HFFc6 (cell line): ENCODE measurements at regions not wholly inside any gene's neighbourhood (a gene's known extent, or its start where the extent isn't known, plus 50 kb on each side); places are given as distances from the start of the nearest gene placed in this dataset.

Experiments used
- DNase-seq: peaks from one replicate; pipeline ENCODE4 v3.0.0-alpha.2; 2018
- H3K27ac Mint-ChIP-seq: 2 replicates; pipeline ENCODE4 v1.8.0; 2020; ENCODE audit warnings: mild to moderate bottlenecking, mixed read lengths
- H3K27me3 Mint-ChIP-seq: 2 replicates; pipeline ENCODE4 v1.8.0; 2021; ENCODE audit warnings: mild to moderate bottlenecking, moderate library complexity, mixed read lengths; ENCODE audit not compliant: insufficient read depth
- H3K36me3 Mint-ChIP-seq: 2 replicates; pipeline ENCODE4 v1.8.0; 2021; ENCODE audit warnings: low read depth, mixed read lengths
- H3K4me1 Mint-ChIP-seq: 2 replicates; pipeline ENCODE4 v1.8.0; 2020; ENCODE audit warnings: low read depth, mixed read lengths
- H3K4me3 Mint-ChIP-seq: 2 replicates; pipeline ENCODE4 v1.8.0; 2020; ENCODE audit warnings: mild to moderate bottlenecking, moderate library complexity, mixed read lengths
- H3K9me3 Mint-ChIP-seq: 2 replicates; pipeline ENCODE4 v1.8.0; 2020; ENCODE audit warnings: mild to moderate bottlenecking, mixed read lengths
- TF ChIP-seq, protein P1 (sequence below): fragments of 200-600 bp; sonication (generic); IDR thresholded peaks from 2 replicates; pipeline ENCODE4 v1.5.0; 2021; ENCODE audit warnings: antibody characterized with exemption, mild to moderate bottlenecking

GRCh38 chr14:94979891-94980290, 177.4 kb downstream of the DICER1 start:
- H3K4me3 Mint-ChIP-seq: no peak overlapping the region
- peaks cover 3% of the 10 kb centered on the region; the same call in 1 of the 2 replicates for H3K36me3 Mint-ChIP-seq
- H3K9me3 Mint-ChIP-seq: peaks cover 41% of the 10 kb centered on the region
- H3K4me1 Mint-ChIP-seq: no peaks in the 10 kb centered on the region
- no peaks in the 10 kb centered on the region for H3K27me3 Mint-ChIP-seq
- DNase-seq: no peak
- TF ChIP-seq, protein P1, sequence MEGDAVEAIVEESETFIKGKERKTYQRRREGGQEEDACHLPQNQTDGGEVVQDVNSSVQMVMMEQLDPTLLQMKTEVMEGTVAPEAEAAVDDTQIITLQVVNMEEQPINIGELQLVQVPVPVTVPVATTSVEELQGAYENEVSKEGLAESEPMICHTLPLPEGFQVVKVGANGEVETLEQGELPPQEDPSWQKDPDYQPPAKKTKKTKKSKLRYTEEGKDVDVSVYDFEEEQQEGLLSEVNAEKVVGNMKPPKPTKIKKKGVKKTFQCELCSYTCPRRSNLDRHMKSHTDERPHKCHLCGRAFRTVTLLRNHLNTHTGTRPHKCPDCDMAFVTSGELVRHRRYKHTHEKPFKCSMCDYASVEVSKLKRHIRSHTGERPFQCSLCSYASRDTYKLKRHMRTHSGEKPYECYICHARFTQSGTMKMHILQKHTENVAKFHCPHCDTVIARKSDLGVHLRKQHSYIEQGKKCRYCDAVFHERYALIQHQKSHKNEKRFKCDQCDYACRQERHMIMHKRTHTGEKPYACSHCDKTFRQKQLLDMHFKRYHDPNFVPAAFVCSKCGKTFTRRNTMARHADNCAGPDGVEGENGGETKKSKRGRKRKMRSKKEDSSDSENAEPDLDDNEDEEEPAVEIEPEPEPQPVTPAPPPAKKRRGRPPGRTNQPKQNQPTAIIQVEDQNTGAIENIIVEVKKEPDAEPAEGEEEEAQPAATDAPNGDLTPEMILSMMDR: no peak
- no peak overlapping the region for H3K27ac Mint-ChIP-seq

- TF ChIP-seq, protein P1: no peak
- H3K4me1 Mint-ChIP-seq: no peaks in the 10 kb centered on the region
- no peaks in the 10 kb centered on the region for H3K27me3 Mint-ChIP-seq
- peaks cover 3% of the 10 kb centered on the region; the same call in 1 of the 2 replicates for H3K36me3 Mint-ChIP-seq
- no peak overlapping the region for H3K4me3 Mint-ChIP-seq
- peaks cover 39% of the 10 kb centered on the region for H3K9me3 Mint-ChIP-seq
- no peak overlapping the region for H3K27ac Mint-ChIP-seq
- no peak for DNase-seq
Measured at GRCh38 chr14:94977016-94977415, 180.3 kb downstream of the DICER1 start.

DNA sequence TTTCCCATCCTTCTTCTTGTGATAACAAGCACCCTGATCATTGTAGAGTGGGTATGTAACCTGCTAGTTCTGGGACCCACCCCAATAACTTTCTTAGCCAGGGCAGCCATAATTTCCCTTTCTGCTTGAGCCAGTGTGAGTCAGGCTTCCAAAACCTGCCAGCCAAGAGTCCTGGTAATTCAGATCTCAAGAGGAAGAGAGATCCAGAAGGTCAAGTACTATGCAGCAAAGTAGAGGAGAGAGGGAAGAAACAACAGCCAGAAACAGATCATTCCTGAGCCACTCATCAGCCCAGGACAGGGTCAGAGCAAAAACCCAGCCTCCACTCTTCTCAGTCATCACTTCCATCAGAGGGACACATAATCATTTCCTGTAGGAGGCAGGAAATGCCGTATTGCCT, 182.0 kb downstream of the DICER1 start:
- Mint-ChIP-seq H3K27ac (no peak overlapping the region), H3K27me3 (peaks cover 2% of the 10 kb centered on the region; the same call in 1 of the 2 replicates)

DNA sequence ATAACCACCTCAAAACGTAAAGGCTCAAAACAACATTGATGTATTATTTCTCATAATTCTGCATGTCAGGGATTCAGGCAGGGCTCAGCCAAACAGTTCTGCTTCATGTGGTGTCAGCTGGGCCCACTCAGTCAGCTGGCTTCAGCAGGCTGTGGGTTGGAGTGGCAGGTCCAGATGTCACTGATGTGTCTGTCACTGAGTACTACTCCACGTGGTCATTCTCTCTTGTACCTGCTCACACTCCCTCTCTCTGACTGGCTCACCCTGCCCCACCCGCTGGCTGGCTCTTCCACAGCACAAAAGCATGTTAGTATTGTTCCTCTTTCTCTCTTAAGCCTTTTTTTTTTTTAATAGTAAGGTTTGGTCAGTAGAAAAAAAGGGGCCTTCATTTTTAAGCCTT, 182.4 kb downstream of the DICER1 start:
- no peak for DNase-seq
- Mint-ChIP-seq H3K27me3 (peaks cover 2% of the 10 kb centered on the region; the same call in 1 of the 2 replicates), H3K36me3 (no peaks in the 10 kb centered on the region), H3K27ac (no peak overlapping the region), H3K4me3 (no peak overlapping the region), H3K9me3 (peaks cover 35% of the 10 kb centered on the region), H3K4me1 (no peaks in the 10 kb centered on the region)
- TF ChIP-seq, protein P1: no peak

More for the DNA sequence above, 182.0 kb downstream of the DICER1 start:
- H3K9me3 Mint-ChIP-seq: peaks cover 37% of the 10 kb centered on the region
- no peak overlapping the region for H3K4me3 Mint-ChIP-seq
- TF ChIP-seq, protein P1: no peak
- H3K4me1 Mint-ChIP-seq: no peaks in the 10 kb centered on the region
- peaks cover 1% of the 10 kb centered on the region; the same call in 1 of the 2 replicates for H3K36me3 Mint-ChIP-seq
- no peak for DNase-seq

DNA sequence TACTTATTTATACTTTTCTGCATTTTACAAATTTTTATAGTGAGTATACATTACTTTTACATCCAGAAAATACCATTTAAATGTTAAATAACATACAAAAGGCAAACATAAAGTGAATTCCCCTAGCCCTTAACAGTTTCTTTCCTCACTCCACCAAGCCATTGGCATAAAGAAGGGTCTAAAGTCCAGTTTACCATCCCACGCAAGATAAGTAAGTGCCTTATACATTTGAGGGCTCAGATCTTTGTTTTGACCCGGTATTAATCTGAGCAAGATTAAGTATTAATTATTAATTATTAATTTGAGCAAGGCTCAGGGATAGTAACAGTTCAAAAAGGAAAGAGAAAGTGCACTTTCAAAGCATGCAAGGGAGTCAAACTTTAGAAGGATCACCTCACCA, 182.9 kb downstream of the DICER1 start:
- H3K4me3 Mint-ChIP-seq: no peak overlapping the region
- no peak for DNase-seq
- TF ChIP-seq, protein P1: no peak
- peaks cover 2% of the 10 kb centered on the region; the same call in 1 of the 2 replicates for H3K27me3 Mint-ChIP-seq
- H3K36me3 Mint-ChIP-seq: no peaks in the 10 kb centered on the region
- H3K4me1 Mint-ChIP-seq: no peaks in the 10 kb centered on the region
- peaks cover 35% of the 10 kb centered on the region for H3K9me3 Mint-ChIP-seq
- H3K27ac Mint-ChIP-seq: no peak overlapping the region

DNA sequence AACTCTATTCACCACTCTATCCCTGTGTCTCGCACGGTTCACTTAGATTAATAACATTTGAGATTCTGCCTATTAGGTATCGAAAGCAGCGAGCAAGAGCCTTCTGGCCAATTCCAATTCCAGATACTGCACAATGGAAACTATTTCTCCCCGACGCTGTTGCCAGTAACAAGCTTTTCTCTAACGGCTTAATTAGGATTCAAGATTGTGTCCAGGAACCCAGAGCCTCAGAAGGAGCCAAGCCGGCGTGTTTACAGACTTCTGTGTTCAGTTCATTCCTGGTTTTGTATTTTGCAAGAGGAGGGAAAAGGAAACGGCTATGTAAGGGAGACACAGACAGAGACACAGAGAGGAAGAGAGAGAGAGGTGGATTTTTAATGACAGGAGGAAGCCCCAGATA, 185.6 kb downstream of the DICER1 start:
- H3K4me3 Mint-ChIP-seq: no peak overlapping the region
- H3K27ac Mint-ChIP-seq: no peak overlapping the region

More for the DNA sequence above, 185.6 kb downstream of the DICER1 start:
- Mint-ChIP-seq H3K4me1 (no peaks in the 10 kb centered on the region), H3K27me3 (peaks cover 2% of the 10 kb centered on the region; the same call in 1 of the 2 replicates), H3K9me3 (peaks cover 51% of the 10 kb centered on the region), H3K36me3 (no peaks in the 10 kb centered on the region)
- TF ChIP-seq, protein P1: no peak
- no peak for DNase-seq
